GM19397 (cell line): ENCODE measurements at regions not wholly inside any gene's neighbourhood (a gene's known extent, or its start where the extent isn't known, plus 50 kb on each side); places are given as distances from the start of the nearest gene placed in this dataset.
A peak's percentile ranks its signal among the peaks of the same experiment; 100 is the strongest.

Experiments used
- ATAC-seq: cut with Tn5 transposase; IDR thresholded peaks from one replicate; pipeline ENCODE4 v1.9.1; 2021; ENCODE audit warnings: mild to moderate bottlenecking, moderate library complexity; ENCODE audit not compliant: unreplicated experiment

DNA sequence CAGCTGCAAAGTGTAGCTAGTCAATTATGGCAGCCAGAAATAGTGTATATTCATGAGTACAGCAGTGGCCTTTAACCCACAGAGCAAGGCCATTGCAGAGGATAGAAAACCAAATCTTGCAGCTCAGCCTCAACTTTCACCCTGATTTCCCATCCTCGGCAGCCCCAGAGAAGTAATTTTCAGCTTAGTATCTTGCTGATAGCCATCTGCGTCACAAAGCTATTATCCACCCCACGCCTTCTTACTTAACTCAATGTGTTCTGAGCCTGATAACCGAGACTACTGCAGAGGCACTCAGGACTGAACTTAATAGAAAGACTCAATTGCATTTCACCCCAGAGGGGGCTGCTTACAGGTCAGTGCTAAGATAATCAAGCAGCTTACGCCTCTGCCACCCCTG is 174.5 kb upstream of the MAOA start:
- ATAC-seq: no peak

DNA sequence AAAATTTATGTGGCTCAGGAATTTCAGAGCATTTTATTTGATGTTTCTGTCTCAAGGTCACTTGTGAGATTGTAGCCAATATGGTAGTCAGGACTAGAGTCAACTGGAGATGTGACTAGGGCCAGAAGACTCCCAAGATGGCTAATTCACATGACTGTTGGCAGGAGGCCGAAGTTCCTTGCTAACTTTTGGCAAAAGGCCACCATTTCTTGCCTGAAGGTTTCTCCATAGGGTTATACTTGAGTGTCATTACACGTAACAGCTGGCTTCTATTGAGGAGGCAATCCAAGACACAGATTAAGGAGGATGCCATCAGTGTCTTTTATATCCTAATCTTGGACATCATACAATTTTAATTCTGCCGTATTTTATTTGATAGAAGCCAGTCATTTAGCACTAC is 162.3 kb upstream of the MAOA start:
- no peak for ATAC-seq

DNA sequence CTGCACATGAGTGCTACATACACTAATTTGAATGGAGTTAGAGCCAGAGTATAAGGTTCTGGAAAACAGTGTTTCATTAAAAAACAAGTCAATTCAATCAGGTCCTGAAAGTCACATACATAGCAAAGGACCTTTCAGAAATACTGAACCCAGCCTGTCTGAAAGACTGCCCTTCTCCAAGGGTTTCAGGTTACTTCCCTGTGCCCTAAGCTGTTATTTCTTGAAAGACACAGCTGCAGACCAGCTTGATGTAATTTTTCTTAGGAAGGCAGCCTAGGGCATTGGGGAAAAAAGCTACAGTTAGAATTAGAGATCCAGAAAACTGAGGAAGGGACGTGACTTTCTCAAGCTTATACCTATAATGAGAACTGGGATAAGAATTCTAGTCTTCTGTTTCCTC is 155.9 kb upstream of the MAOA start:
- ATAC-seq: no peak

DNA sequence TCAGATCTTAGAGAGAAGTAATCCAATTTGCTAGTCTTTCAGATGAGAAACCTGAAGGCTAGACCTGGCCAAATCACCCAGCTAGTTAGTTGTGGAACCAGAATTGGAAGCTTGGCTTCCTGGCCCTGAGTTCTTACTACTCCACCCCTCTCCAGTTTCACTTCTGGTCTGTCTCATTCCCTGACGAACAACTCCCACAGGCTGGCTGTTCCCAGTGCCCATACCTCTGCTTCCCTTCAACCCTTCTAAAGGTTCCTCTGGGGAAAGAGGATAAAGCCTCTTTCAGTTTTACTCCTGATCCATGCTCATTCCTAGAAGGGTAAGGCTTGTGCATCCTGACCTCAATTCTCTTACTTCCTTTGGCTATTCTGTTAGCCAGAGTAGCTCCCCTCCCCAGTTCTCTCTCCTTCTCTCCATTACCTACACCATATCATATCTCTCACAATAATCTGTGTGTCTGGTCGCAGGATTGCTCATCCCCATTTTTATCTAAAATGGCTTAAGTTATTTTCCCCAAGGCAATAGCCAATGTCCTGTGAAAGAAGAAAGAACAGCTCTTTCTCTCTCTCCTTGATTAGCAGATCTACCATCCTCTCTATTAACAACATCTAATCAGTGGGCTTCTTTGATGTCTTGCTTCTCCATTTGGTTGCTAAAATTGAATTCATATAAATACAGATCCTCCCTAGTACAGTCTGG is 155.0 kb upstream of the MAOA start:
- no peak for ATAC-seq

DNA sequence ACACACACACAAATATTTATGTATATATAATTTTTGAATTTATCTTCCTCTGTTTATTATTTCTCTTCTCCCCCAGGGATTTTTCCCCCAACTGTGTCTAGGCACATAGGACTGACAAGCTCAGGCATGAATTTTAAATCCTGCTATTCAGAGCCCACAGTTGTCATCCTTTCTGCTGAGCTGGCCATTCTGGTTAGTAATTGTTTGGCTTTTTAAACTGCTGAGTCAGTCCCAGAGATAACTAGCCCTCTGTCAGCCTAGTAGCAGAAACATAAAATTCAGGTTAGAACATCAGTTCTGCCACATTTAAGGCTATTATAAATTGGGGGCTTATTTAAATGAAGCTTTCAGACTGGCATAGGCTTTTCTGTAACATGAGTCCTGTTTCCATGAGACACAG is 151.7 kb upstream of the MAOA start:
- ATAC-seq: no peak

DNA sequence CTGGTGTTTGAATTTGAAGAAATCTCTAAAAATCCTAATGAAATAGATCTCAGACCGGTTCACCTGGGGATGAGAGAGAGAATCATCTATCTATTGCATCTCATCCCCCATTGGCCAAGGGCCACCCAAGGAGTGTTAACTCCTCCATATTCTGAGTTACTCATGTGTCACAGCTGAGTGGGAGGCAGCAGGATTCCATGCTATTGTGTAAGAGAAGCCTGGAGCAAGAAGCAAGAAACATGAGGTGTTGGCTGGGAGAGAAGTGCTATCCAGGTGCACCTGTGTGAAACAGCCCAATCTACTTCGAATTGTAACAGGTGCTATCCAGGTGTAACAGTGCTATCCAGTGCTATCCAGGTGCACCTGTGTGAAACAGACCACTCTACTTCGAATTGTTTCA is 150.3 kb upstream of the MAOA start:
- no peak for ATAC-seq

DNA sequence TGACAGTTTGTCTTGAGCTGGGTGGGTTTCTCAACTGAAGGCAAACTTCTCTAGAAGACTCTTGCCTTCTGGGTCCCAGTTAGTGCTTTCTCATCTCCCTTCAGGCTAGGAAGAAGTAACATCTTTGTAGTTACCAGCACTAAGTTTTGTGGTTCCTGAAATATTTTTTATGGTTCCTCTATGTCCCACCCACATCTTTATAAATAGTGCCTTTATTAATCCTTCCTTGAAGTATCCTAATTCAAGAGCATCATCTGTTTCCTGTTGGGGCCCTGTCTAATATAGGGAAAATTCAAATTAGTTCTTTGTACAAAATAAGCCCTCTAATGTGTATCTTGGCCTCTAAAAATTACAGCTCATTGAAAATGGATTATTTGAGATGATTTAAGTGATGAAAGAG is 147.4 kb upstream of the MAOA start:
- ATAC-seq: no peak

DNA sequence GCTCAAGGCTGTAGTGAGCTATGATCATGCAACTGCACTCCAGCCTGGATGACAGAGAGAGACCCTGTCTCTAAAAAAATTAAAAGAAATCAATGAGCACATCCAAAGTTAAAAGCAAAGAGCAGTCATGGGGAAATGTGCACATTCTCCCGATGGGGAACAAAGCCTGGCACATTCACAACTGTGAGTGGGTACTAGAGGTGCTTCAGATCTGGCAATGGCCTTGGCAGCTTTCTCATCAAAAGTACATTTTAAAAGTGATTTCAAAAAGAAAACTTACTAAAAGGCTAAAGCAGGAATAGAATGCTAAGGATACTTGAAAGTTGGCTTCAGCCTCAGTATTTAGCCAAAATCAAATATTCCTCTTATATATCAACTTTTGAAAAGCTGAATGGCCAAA is 145.9 kb upstream of the MAOA start:
- no peak for ATAC-seq

DNA sequence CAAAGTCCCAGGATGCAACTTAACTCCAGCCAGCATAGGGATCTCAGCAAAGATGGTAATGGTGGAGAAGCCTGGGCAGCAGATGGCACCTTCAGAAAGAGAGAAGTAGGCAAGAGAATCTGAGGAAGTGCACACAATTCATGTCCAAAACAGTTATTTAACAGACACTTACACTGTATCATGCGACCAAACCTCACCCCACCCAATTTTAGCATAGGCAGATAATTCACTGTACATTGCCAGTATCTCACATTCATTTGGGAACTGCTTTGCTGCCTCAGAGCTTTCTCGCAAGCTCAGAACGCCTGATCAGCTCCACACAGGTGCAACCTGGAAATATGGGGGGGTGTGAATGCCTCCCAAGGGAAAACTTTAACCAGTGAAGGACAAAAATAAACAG is 143.0 kb upstream of the MAOA start:
- no peak for ATAC-seq

DNA sequence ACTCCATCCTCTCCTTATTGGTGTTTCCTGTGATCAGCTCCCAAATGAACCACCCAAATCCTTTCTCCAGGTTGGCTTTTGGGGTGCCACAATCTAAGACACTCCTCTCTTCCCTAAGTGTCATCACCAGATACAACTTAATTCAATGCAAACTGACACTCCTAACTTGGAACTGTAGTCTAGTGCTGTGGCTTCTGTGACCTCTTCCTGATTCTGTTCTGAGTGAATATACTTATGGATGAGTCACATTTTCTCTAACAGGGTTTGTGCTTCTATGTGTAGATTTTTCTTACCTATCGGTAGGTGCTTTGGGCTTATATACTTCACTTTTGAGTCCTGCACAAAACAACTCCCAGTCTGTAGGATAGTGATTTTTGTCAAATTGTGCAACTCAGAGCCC is 141.3 kb upstream of the MAOA start:
- no peak for ATAC-seq

DNA sequence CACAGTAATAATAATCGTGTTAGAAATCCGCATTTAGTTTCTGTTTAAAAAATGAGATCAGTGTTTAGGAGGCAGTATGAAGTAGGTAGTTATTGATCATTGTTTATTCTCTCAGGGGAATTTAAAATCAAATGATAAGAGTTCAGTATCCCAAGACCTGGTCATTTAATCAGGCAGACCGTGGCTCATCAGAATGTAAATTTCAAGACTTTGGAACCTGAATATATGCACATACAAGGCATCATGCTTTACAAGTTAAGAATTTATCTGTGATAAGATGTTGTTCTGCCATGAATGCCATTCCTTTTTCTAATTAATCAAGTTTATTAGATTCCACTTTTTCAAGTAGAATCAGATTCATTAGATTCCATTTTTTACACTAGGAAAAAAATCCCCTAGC is 133.5 kb upstream of the MAOA start:
- no peak for ATAC-seq

DNA sequence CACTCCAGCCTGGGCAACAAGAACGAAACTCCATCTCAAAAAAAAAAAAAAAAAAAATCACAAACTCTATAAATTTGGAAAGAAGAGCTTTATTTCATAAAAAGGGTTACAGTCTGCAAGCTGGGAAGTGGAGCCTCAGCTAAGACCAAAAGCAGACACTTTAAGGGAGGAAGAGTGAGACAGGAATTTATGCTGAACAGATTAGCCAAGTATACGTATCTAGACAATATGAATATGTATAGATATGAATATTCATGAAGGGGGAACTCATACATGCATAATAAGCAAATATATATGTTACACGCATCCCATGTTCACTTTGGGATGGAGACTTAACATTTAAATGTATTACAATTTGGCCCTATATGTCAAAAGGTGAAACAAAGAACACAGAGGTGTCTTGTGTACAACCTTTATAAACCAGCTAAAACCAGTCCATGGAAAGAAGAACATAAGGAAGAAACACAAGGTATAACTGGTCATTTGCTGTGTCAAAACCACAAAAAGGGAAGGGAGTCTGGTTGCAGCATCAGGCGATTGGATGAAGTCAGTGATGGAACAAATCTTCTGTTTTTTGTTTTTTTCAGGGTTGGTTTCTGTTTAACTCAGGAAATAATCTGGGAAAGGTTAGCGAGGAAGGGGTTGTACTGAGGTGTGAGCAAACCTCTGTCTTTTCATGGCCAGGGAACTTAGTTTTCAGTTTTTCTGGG is 130.0 kb upstream of the MAOA start:
- ATAC-seq: no peak

DNA sequence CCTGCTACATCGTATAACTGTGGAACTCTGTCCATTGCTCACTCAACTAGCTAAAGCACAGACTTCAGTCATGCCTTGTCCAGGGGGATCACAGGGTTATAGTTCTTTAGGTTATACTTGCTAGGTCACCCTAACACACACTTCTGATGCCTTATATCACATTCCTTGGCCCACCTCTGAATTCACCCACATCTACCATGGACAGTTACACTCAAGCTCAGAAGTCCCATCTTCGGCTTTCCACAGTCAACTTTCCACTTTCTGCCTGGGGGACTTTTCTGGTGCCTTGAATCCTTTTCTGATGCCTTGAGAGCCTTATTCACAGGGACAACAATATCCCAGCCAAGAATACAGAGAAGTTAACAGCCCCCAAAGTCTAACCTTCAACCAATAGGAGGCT is 129.2 kb upstream of the MAOA start:
- no peak for ATAC-seq

DNA sequence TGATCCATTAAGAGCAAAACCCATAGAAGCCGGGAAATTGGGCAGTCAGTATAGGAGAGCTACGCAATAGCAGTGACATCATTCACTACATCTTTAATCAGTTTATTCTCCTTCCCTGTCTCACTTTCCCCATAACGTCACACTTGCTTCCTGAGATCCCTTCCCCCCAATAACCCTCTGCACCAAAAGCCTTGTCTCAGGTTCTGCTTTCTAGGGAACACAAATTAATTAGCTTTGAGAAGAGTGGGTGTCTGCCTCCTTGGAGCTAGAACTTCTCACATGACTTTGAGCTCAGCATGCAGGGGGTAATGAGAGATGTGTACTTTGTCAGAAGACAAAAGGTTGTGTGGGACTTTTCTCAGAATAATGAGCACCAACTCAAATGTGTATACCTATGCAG is 128.3 kb upstream of the MAOA start:
- no peak for ATAC-seq

DNA sequence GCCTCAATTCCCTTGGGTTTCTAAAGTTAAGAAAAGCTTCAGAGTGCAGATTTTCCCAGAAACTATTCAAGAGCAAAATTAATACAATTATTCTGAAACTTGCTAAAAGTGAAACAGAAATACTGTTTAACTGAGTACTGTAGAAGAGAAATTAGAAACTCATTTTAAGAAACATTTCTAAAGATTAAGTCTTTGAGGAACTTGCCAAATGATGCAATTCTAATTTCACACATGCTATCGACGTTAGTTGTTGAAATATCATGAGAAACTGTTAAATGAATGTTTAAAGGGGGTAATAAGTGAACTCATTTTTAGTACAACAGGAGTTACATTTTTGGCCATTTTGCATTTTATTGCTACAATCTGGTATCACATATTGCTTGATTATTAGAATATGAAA is 125.3 kb upstream of the MAOA start:
- no peak for ATAC-seq

DNA sequence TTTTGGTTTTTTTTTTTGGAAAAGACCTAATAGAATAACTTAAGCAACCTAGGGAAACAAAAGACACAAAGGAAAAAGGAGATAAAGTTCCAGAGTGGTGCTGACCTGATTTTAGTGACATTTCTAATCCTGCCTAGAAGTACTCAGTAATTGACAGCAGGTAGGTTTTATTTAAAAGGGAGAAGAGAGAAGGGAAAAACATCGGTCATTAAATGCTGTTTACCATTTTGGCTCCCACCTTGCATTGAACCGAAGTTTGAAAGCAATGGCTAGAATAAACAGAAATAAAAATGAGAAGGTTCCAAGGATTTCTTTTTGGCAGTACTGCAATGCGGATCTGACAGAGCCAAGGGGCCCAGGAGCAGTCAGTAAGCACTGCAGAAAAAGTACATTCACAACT is 115.8 kb upstream of the MAOA start:
- ATAC-seq: no peak

DNA sequence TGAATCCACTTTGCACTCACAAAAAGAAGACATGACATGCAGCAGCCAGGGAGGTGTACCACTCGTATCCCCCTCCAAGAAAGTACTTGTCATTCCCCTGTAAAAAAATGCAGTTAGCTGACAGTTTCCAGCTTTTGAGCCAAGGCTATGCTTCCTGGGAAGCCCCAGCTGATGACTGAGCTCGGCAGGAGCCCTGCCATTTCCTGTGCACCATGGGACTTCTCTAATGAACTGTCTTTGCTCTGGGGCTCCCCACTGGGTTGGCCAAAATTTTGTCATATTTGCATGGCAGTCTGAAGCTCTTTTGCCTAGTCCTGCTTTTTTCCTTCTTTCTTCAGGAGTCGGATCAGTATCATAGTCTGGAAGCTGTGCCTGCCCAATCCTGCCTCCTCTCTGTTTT is 104.5 kb upstream of the MAOA start:
- ATAC-seq: no peak

DNA sequence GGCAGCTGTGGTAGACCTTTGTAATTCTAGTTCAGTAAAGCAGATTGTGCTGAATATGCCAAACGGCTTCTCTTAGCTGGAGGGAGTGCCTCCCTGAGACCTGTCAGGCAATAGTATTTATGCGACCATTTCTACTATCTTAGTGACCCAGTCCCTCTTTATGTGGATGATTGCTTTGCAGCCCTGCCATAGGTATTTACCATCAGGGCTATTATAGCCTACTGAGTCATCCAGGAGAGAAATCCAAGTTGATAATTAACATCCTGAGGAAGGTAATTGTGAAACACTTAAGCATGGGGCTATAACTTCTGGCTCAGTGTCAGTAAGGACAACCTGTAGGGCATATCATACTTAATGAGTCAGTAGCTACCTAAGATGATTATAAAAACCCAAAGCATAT is 103.9 kb upstream of the MAOA start:
- ATAC-seq: no peak

DNA sequence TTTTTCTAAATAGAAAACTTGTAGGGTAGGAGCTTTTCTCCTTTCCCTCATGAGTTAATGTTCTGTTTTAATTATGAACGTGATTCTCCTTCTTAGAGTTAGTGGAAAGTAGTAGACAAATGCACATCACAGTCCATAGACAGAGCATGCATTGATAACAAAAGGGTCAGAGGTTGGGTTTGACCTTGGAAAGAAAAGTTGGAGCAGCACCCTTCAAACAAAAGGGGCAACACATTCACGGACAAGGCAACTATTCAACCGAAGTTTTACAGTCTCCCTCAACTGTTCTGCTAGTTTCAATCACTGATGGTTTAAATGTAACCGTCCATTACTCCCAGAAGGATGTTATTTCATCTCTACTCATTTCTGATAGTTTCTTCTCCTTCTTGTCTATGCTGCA is 103.4 kb upstream of the MAOA start:
- no peak for ATAC-seq

DNA sequence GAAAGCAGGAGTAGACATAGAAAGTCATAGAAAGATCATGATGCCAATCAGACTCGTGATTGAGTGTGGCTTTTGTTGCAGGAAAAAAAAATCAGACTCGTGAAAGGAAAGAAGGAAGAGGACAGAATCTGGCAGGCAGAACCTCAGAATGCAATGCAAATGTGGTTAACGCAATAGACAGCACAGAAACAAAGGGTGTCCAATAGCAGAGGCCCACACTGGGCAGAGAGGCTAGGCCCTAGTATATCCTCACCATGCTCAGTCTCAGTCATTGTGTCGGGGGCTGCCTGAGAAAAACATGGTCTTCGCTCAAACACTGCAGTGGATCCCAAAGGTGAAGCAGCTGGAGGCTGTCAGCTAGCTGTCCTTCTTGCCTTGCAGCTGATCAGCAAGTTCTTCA is 102.8 kb upstream of the MAOA start:
- ATAC-seq: no peak

DNA sequence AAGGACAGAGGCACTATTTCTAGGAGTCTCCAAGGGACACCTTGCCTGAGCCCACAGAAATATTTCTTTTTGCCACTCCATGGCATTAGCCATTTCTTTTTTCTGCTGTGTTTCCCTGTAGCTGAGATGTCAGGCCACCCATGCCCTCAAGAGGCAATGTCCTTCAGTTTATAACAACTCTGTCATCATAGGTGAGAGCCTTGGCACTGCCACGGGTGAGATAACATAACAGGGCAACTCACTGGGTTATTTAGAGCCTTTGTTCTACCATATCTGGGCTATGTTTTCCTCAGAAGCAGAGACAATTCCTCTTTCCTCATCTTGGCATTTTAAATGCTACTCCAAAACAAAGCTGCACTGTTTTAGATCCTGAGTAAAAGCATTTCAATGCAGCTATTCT is 99.9 kb upstream of the MAOA start:
- ATAC-seq: no peak

DNA sequence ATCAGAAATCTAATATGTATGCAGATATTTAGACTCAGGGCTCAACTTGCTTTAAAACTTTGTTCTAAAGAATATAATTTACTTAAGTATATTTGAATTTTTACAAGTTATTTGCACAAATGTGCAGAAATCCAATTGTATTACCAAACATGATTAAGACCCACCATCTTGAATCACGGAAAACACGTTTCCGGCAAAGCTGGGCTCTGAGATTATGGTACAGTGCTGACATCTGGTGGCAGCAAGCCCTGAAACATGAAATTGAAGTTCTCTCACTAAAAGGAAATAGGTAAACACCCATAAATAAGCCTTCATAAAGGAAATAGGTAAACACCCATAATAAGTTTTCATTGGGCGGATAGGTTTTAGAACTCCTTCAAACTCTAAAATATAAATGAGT is 98.3 kb upstream of the MAOA start:
- peak; percentile 53 for ATAC-seq

DNA sequence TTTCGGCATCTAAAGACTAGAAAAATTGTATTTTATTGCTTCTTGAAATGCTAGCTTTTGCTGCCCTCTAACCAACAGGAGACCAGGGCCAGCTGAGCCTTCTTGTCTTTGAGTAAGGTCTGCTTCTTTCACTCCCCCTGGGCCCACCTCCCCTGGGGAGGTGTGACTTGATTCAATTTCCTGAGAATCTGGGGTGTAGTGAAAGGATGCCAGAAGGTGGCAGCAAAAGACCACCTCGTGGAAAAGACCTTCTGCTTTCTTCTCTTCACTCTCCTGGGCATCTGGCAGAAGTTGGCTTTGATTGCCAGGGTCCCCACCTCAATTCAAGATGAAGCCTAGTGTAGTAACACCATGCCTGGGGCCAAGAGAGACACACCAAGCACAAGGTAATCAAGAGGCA is 96.5 kb upstream of the MAOA start:
- no peak for ATAC-seq
